Panc1 (cell line): ENCODE measurements at regions not wholly inside any gene's neighbourhood (a gene's known extent, or its start where the extent isn't known, plus 50 kb on each side); places are given as distances from the start of the nearest gene placed in this dataset.

Source experiments
- CTCF ChIP-seq: fragments of 450-650 bp; IDR thresholded peaks from 2 replicates; pipeline ENCODE4 v1.5.1; 2017; ENCODE audit warnings: mild to moderate bottlenecking
- POLR2AphosphoS5 ChIP-seq: IDR thresholded peaks from 2 replicates; pipeline ENCODE4 v1.6.1; 2012; ENCODE audit warnings: mild to moderate bottlenecking, low read depth, low read length, moderate library complexity
- REST ChIP-seq, 2 experiments: IDR thresholded peaks; 2 replicates each; pipeline ENCODE4 v1.6.1; 2011 to 2012; ENCODE audit warnings: low read depth in 2 of 2, control low read depth in 1 of 2, low read length in 1 of 2, mild to moderate bottlenecking in 1 of 2, moderate library complexity in 1 of 2; ENCODE audit not compliant: insufficient read depth in 1 of 2
- SIN3A ChIP-seq: IDR thresholded peaks from 2 replicates; pipeline ENCODE4 v1.6.1; 2012; ENCODE audit warnings: low read depth, mild to moderate bottlenecking, low read length, moderate library complexity, borderline replicate concordance; ENCODE audit not compliant: insufficient read depth
- TCF7L2 ChIP-seq: IDR thresholded peaks from 2 replicates; pipeline ENCODE4 v1.6.1; 2011; ENCODE audit warnings: mild to moderate bottlenecking, low read depth, low read length, inconsistent platforms

GRCh38 chr20:19861147-19861759 lies 103.2 kb downstream of the RIN2 start:
- TF ChIP-seq POLR2AphosphoS5 (no peak), CTCF (no peak), REST (IDR thresholded peaks at IDR 0.05; ENCODE audit: insufficient read depth in 1 of 2, low read depth in 2 of 2, low read length in 1 of 2) (no peak), SIN3A (no peak), TCF7L2 (no peak)
